Superior temporal gyrus (tissue), 1 donor: ENCODE measurements at regions not wholly inside any gene's neighbourhood (a gene's known extent, or its start where the extent isn't known, plus 50 kb on each side); places are given as distances from the start of the nearest gene placed in this dataset.
A peak's percentile ranks its signal among the peaks of the same experiment; 100 is the strongest.

ENCODE experiments used
- DNase-seq: peaks from one replicate; pipeline ENCODE4 v3.0.0-alpha.2; 2016; ENCODE audit errors: extremely low spot score

DNA sequence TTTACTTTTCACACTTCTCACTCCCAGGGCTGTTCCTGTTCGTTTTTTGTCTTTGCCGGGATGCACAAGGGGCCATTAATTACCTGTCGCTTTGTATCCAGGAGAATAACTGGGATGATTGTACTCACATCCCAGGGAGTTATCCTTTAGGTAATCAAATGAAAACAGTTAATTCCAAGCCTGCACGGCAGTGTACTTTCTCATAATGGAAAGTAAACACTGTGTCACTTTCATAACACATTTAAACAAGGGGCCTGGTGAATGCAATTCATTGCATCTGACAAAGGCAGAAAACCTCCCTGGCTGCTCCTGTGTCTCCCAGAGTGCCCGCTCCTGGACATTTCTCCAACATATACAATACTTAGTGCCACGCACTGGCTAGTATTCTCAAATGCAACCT lies 138.7 kb upstream of the CELF2 start:
- no peak for DNase-seq

DNA sequence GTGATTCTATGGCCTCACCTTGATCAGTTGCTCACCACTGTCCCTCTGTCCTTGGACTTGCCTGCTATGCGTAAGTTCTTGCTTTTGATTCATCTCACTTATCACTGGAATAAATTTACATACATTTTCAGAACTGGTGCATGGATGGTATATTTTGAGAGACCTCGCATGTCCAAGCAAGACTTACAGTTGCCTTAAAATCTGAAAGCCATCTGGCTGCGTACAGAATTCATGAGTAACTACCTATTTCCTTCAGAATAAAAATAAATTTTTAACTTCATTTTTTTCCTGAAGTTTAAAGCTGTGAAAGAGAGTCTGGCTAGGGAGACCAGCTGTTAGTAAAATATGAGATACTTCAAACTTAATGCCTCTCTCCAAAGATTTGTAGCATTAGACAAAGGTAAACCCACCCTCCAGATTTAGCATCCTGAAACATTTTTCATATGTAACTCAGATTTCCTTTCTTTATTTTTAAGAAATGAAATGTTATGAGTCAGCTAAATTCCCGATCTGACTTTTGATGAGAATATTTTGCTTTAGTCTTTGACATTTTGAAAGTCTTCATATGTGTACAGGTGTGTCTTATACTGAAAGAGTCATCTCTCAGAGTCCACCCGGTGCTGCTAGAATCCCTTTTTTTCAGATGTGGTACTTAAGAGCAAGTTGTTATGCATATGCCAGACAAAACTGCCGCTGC lies 136.4 kb upstream of the CELF2 start:
- peak; percentile 62 for DNase-seq

DNA sequence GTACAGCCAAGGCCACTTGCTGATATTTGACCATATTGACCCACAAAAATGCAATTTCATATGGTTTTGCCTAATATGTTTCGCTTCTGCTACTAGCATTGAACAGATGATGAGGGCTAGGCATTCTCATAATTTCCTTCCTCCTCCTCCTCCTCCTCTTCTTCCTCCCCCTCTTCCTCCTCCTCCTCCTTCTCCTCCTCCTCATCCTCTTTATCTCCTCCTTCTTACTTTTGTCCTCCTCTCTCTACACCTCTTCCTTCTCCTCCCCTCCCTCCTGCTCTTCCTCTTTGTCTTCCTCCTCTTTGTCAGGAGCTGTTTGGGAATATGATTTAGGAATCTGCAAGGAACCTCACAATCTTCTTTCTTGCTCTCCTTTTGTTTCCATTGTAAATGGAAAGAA lies 133.9 kb upstream of the CELF2 start:
- no peak for DNase-seq

DNA sequence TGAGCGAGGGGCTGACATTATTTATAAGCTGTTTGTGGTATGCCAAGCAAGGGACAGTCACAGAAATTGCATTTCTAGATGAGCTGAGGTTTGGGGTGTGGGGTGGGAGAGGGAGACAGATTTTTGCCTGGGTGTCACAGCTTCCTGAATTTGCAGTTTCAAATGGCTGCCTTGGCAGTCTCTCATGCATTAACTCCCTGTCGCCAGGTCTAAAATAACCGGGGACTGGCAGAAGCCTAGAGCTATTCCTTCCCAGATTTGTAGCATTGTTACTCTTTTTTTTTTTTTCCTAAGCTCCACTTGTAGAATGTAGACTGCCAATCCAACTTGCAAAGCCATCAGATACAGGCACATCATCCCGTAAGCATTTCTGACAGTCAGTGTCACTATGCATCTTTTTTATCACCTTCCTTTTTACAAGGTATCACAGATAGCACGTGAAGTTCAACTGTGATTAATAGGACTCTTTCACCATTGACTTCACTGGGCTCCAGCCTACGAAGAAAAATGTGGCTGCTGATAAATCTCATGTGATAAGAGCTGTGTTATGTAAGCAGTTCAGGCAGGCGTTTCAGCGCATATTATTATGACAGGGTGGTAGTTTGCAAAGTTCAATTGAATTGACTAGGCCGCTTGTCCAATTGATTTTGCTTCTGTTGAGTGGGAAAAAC lies 130.7 kb upstream of the CELF2 start:
- DNase-seq = peak; percentile 51

DNA sequence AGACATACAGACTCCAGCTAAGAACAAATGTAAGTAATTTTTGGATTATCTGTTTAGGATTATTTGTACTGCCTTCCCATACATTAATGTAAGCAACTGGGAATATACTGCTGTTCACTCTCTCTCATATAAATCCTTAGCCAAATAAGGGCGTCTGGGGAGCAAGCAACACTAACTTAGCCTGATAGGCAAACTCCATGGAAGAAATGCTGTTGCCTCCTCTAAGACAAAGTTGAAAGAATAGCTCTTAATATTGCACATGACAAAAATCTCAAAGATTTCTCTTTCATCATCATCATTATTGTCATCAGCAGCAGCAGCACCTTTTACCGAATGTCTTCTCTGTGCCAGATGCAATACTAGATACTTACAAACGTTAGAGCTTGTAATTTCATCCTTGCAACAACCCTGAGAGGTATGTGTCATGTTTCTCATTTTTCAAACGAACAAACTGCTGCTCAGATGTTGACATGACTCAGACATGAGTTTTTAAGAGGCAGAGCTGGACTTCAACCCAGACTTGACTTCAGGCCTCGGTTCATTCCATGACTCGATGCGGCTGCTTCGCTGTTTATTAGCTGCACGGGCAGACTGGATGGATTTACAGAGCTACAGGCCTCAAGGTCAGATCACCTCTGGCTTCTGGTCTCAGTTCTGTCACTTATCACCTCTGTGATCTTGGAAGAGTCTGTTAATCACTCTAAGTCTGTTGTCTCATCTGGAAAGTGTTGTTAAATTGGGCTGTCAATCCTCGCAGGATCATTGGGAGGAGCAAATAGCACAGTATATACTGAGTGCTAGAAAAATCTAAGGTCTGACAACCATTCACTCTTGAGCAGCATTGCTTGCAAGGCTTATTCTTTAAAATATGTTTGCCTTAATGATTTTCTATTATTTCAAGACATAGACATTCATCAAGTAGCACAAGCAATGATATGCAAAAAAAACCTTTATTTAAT lies 126.3 kb upstream of the CELF2 start:
- no peak for DNase-seq

DNA sequence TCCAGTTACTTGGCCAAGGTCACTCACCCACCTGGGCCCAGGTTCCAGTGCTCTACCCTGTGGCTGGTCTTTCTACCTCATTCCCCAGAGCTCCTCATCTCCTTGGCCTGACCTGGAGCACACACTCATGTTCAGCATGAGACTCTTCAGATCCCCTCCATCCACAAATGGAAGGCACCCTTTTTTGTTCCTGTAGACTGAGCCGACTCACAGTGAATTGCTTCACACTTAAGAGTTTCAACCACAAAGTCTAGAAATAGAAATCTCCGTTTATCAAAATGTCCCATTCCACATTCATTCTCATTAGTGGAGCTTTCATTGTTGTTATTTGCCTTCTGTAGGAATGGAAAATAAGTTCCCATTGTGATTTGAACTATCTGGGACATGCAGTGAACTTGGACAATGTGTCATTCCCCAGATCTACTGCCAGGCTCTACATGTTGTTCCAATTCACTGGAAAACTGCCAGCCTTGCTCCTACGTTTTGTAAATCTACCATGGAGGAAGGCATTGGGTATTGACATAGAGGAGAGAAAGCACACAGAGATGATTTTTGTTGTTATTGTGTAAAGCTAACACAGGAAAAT lies 125.3 kb upstream of the CELF2 start:
- DNase-seq = no peak

DNA sequence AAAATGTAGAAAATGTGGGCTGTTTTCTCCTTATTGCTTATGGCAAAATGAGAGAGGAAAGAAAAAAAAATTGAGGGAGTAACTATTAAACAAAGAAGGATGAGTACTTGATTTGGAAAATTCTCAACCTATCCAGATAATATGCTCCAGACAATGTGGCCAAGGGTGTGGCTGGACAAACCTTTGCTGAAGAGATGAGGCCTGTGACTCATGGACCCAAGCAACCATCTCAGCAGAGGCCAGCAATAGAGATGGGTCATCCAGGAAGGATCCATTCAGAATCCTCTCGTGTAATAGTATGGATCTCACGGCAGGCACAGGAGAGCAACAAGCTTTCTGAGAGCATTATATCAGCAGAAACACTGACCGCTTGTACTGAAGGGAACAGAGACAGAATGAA lies 120.3 kb upstream of the CELF2 start:
- DNase-seq = no peak

DNA sequence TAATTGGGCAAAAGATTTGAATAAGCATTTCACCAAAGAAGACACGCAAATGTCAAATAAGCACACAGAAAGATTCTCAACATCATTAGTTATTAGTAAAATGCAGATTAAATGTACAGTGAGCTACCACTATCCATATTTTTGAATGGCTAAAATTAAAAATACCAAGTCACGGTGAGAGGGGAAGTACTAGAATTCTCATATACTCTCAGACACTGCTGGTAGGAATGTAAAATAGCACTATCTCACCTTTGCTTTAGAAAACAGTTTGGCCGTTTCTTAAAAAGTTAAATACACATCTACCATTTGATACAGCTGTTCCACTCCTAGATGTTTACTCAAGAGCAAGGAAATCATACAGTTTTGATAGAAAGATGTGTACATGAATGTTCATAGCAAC lies 115.8 kb upstream of the CELF2 start:
- no peak for DNase-seq

DNA sequence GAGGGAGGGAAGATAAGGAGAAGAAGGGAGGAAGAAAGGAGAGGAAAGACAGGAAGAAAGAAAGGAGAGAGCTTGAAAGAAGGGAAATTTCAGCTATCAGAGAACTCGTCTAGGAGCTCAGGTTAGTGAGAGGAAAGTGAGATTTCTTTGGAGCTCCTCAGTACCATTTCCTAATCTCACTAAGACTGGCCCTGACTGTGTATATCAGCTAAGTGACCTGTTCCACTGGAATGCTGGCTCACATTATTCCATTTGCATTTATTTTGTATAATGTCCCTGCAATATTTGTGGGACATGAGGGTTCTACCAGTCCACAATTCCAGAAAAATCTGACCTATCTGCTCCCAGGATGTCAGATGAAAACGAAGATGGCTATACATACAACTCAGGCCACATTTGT lies 114.7 kb upstream of the CELF2 start:
- DNase-seq = no peak

DNA sequence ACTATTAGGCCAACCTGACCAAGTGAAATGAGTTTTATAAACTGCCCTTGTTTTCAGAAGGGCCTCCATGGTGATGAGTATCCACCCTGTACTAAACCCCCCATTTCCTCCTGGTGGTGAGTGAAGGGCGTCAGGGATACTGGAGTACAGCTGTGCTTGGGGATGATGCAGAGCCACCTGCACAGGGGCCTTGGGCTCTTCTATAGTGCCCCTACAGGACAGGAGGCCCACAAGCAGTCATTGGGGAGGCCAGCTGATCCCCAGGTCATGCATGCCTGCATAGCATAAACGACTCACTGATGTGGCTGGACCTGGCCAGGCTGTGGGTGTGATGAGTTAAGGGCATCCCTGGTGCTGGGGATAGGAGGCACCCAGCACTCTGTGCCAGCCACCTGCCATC lies 114.1 kb upstream of the CELF2 start:
- no peak for DNase-seq

GRCh38 chr10:10910634-10911033 lies 107.0 kb upstream of the CELF2 start:
- no peak for DNase-seq

DNA sequence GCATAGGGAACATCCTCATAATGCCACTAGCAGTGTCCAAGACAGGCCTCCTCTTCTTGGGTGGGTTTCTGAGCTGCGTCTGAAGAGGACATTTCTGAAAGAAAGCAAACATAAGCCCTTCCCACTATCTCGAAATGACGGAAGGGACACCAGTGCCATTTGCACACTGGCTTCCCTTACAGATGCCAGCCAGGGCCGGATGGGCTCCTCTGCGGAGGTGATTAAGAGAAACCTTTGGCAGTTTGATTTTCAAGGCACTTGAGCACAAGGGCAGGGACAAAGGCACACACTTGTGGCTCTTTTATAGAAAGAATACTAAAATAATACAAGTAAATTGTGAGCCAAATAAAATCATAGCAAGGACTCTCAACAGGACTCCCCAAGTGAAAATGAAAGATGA lies 106.6 kb upstream of the CELF2 start:
- no peak for DNase-seq

- peak; percentile 60 for DNase-seq
Measured at GRCh38 chr10:10911471-10911921, 106.2 kb upstream of the CELF2 start.

GRCh38 chr10:10914144-10914543 lies 103.5 kb upstream of the CELF2 start:
- DNase-seq = peak; percentile 55

DNA sequence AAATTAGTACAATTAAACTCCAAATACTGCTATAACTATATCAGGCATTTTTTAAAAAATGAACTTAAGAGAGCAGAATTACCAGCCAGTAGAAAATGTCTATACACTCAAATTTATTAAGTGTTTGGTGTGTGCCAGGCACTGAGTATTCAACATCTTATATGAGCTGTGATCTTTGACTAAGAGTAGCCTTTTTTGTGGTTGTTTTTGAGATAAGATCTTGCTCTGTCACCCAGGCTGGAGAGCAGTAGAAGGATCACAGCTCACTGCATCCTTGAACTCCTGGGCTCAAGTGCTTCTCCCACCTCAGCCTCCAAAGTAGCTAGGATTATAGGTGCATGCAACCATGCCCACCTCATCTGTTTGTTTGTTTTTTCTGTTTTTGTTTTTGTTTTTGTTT lies 102.5 kb upstream of the CELF2 start:
- DNase-seq = no peak

DNA sequence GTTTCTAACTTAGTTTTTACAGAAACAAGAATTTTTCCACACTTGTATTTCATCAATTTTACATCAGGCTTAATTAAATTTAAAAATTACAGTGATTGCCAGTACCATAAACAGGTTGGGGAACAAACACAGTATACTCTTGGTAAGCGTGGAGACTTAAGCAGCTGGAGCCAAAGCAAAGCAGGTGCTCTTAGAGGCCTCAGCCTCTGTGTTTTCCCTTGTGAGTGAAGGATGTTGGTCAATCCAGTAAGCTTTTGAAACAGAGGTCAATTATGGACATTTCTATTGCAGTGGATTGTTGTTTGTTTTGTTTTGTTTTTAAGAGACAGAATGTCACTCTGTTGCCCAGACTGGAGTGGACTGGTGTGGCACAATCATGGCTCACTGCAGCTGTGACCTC lies 100.6 kb upstream of the CELF2 start:
- DNase-seq = no peak

- no peak for DNase-seq
Measured at GRCh38 chr10:10919976-10920375, 97.7 kb upstream of the CELF2 start.

DNA sequence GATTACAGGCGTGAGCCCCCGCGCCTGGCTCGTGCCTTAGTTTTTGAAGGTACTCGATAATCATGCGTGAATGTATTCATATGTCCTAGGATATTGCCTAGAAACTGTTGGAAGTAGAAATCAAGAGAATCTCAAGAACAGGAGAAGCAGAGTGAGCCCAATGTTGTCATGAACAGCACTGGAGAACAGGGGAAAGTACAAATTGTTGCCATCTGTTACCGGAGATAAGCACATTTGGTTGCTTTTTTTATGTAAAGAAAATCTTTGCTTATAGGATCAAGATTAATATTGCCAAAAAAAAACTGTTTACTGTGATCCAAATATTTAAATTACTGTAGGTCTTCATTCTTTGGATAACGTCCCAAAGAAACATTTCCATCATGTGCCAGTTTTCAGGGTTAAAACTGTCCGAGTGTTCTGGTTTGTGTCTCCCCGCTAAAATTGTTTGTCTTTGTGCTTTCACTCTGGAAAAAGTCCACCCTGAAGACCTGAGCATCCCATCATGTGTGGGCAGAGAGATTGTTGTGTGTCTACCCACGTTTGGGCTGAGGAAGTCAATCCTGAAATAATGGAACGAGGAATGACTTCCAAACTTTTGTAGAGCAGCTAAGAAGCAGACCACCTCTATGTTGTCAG lies 95.7 kb upstream of the CELF2 start:
- no peak for DNase-seq

GRCh38 chr10:10923029-10923651 lies 94.5 kb upstream of the CELF2 start:
- DNase-seq = no peak

DNA sequence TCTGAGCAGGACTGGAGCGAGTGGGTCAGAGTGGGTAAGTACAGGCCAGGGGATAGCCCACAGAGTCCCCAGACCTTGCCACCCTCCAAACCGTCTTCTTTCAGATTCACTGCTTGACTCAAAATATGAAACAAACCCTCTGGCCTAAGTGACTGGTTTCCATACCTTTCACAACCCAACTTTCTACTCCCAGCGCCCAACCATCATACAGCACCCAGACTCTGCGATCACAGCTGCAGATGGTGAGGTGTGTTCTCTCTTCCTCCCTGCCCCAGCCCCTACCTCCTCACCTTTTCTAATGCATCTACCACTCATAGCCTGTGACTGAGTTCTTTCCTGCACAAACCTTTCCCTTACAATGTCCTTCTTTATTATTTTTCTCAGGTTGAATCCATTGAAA lies 92.0 kb upstream of the CELF2 start:
- no peak for DNase-seq

GRCh38 chr10:10927608-10928007 lies 90.1 kb upstream of the CELF2 start:
- no peak for DNase-seq
